ENCODE measurements at regions not wholly inside any gene's neighbourhood (a gene's known extent, or its start where the extent isn't known, plus 50 kb on each side); places are given as distances from the start of the nearest gene placed in this dataset.

DNA sequence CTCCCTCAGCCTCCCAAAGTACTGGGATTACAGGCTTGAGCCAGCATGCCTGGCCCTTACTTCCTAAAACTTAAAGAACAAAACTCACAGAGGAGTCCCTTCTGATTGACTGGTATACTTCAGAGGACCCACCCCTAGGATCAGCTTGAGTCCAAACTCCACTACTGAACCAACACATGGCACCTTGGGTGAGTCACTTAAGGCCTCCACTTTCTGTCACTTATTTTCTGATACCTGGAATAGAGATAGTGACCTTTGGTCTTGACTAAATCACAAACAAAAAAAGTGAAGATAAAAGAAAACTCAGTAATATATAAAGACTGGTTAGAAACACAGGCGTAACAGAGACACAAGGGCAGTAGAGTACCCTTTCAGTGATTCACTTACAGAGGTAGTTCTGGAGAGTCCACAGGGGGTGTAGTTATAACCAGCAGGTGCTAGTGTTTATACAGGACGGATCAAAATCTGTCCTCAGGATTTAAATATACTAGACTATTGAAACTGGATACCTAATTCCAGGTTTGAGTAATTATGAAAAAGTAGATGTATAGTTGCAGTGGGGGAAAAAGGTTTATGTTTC is 274.3 kb upstream of the ANKRD55 start:
- DNase-seq (no peak), ATAC-seq (no peak)
- Mint-ChIP-seq H3K4me3 (no peak overlapping the region), H3K36me3 (ENCODE audit: insufficient read depth) (no peaks in the 10 kb centered on the region), H3K27me3 (ENCODE audit: low read depth) (no peaks in the 10 kb centered on the region), H3K9me3 (no peaks in the 10 kb centered on the region), H3K4me1 (ENCODE audit: low read depth) (peaks cover 2% of the 10 kb centered on the region)

DNA sequence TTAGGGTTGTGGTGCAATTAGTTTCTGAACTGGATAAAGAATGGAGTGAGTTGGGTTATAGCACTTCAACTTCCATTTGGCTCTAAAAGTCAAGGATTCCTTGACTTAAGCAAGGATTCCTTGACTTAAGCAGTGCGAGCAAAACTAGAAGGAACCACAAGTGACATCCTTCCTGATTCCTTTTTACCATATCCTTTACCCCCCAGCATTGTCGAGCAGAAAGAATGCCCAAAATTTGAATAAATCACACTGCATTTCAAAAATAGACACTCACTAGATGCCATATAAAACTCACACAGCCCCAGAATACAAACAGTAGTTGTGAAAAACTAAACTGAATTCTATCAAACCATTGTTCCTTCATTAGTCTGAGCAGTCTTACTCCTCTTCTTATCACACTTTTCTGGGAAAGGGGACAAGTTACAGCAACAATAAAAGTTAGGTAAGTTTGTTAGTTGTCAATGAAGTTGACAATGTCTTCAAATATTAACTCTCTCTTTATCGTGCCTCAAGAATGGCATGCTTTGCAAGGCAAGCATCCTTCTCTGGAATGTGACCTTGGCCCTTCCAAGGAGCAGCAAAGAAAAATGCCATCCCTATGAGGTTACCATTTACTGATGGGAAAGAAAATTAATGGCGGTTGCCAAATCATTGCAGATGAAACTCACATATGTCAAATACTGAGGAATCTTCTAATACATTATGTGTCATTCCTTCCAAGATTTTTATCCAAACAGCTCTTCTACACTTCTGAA is 273.3 kb upstream of the ANKRD55 start:
- no peaks in the 10 kb centered on the region for H3K9me3 Mint-ChIP-seq
- no peak for DNase-seq
- H3K4me1 Mint-ChIP-seq (ENCODE audit: low read depth), result peaks cover 11% of the 10 kb centered on the region
- no peaks in the 10 kb centered on the region for H3K27me3 Mint-ChIP-seq (ENCODE audit: low read depth)
- H3K4me3 Mint-ChIP-seq, result no peak overlapping the region
- no peaks in the 10 kb centered on the region for H3K36me3 Mint-ChIP-seq (ENCODE audit: insufficient read depth)
- ATAC-seq, result no peak

DNA sequence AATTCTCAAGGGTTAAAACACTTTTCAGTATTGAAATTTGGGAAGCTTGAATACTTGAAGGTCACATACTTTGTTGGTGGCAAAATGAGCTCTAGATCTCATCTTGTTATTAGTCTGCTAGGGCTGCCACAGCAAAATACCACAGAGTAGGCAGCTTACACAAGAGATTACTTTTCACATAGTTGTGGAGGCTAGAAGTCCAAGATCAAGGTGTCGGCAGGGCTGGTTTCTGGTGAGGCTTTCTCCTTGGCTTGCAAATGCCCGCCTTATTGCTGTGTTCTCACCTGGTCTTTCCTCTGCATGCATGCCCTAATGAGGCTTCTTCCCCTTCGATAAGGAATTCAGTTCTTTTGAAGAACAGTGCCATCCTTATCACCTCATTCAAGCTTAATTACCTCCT is 270.8 kb upstream of the ANKRD55 start:
- no peak overlapping the region for H3K4me3 Mint-ChIP-seq
- H3K9me3 Mint-ChIP-seq, result no peaks in the 10 kb centered on the region
- peaks cover 13% of the 10 kb centered on the region for H3K4me1 Mint-ChIP-seq (ENCODE audit: low read depth)
- no peaks in the 10 kb centered on the region for H3K27me3 Mint-ChIP-seq (ENCODE audit: low read depth)
- no peak for DNase-seq
- ATAC-seq, result no peak
- H3K36me3 Mint-ChIP-seq (ENCODE audit: insufficient read depth), result no peaks in the 10 kb centered on the region

DNA sequence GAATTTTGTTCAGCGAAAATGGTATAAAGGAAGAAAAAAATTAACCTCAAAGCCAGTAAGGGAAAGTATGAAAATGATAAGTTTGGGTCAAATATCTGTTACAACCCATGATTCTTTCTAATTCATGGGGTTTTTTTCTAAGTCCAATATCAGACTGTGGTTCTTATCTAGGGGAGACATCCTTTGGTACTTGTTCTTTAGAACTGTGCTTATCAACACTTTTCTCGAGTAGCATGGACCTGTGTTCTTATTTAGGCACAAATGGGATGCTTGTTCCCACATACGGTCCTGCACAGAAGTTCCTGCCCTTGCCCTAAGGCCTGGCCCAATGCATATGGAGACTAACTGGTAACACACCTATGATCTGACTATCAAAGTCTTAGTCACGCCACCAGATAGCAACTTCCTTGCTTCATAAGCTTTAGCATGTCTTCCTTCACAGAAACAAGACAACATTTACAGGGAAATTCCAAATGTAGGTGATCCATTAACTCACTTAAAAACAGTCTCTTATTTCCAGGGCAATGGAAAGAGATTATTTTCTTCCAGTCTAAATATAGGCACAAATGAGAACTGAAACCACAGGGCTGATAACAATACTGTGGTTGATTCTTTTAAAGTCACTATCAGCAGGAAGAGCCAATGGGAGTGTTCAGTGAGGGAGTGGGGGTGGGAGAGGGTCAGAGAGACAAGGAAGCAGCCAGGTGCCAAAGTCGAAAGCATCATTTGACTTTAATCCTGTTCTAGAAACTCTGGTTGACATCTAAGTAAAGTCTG is 268.8 kb upstream of the ANKRD55 start:
- Mint-ChIP-seq H3K36me3 (ENCODE audit: insufficient read depth) (no peaks in the 10 kb centered on the region), H3K4me1 (ENCODE audit: low read depth) (peaks cover 15% of the 10 kb centered on the region), H3K4me3 (no peak overlapping the region), H3K27me3 (ENCODE audit: low read depth) (no peaks in the 10 kb centered on the region), H3K9me3 (no peaks in the 10 kb centered on the region)
- ATAC-seq (peak; percentile 66 to 75), DNase-seq (no peak)

DNA sequence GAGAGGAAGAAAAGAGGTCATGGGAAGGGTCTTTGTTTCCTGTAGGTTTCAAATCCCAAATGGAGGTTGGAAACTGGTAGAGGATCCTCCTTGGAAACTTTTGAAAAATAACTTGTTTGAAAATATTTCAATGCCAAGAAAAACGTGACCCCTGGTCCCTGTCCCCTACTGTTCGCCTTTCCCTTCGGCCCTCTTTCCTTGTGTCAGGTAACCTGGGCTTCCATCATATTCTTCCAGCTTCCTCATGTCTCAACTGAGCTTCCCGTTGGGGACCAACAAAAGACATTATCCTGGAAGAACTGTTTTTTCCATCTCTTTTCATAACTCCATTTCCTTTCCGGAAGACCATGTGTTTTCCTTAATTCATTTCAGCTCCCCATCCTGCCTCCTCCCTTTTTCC is 266.8 kb upstream of the ANKRD55 start:
- DNase-seq (no peak), ATAC-seq (no peak)
- Mint-ChIP-seq H3K9me3 (no peaks in the 10 kb centered on the region), H3K4me3 (no peak overlapping the region), H3K27me3 (ENCODE audit: low read depth) (no peaks in the 10 kb centered on the region), H3K36me3 (ENCODE audit: insufficient read depth) (no peaks in the 10 kb centered on the region), H3K4me1 (ENCODE audit: low read depth) (peaks cover 20% of the 10 kb centered on the region)

DNA sequence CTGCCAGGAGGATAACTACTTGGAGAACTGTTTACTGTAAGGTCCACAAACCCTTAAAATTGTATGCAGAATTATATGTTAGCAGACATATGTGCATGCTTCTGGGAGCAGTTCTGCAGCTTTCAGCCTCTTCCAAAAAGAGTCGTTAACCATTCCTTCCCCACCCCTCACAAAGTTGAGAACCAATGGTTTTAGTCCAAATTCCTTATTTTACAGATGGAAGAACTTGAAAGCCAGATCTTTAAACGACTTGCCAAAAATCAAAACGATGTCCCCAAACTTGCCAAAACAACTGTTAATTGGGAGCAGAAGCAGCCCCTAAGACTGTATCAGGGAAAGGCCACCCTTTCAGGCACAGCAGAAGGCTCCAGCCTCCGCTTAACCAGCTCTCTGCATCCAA is 266.4 kb upstream of the ANKRD55 start:
- ATAC-seq, result no peak

DNA sequence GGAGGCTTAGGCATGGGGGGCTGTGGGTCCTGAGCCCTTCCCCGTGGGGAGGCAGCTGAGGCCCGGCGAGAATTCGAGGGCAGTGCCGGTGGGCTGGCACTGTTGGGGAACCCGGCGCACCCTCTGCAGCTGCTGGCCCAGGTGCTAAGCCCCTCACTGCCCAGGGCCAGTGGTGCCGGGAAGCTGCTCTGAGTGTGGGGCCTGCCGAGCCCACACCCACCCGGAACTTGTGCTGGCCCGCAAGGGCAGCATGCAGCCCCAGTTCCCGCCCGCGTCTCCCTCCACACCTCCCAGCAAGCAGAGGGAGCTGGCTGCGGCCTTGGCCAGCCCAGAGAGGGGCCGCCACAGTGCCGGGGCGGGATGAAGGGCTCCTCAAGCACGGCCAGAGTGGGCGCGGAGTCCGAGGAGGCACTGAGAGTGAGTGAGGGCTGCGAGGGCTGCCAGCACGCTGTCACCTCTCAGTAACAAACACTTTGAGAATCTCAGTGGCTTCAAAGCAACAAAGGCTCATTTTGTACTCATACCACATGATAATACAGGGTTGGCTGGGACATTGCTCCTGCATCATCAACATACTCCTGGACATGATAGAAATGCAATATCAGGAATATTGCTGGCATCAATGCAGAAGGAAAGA is 265.7 kb upstream of the ANKRD55 start:
- Mint-ChIP-seq H3K9me3 (no peaks in the 10 kb centered on the region), H3K4me3 (no peak overlapping the region), H3K4me1 (ENCODE audit: low read depth) (peaks cover 20% of the 10 kb centered on the region), H3K27me3 (ENCODE audit: low read depth) (no peaks in the 10 kb centered on the region), H3K36me3 (ENCODE audit: insufficient read depth) (no peaks in the 10 kb centered on the region)
- DNase-seq (no peak), ATAC-seq (no peak)

More for the DNA sequence above, 266.4 kb upstream of the ANKRD55 start:
- Mint-ChIP-seq H3K4me3 (no peak overlapping the region), H3K9me3 (no peaks in the 10 kb centered on the region), H3K36me3 (ENCODE audit: insufficient read depth) (no peaks in the 10 kb centered on the region), H3K4me1 (ENCODE audit: low read depth) (peaks cover 20% of the 10 kb centered on the region), H3K27me3 (ENCODE audit: low read depth) (no peaks in the 10 kb centered on the region)
- DNase-seq, result no peak

DNA sequence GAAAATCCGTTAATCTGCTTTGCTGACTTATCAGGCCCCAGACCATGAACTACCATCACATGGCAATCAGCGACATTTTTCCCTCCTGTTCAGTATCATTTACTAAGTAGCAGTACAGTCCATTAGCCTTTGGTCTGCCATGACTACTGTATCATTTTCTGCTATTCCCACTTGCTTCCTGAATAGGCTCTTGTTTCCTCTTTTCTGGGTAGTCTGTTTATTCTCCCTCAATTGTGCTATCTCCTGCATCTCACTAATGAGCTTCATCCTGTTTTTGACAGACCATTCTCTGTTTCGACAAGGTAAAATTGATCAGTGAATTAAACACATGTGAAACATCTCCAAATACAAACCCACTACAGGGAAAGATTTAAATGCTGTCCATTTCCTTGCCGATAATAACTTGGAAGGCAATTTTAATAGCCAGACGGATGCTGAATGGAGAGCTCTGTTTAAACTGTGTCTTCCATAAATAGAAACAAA is 263.5 kb upstream of the ANKRD55 start:
- ATAC-seq, result no peak
- no peak for DNase-seq
- no peak overlapping the region for H3K4me3 Mint-ChIP-seq
- no peaks in the 10 kb centered on the region for H3K9me3 Mint-ChIP-seq
- H3K36me3 Mint-ChIP-seq (ENCODE audit: insufficient read depth), result no peaks in the 10 kb centered on the region
- H3K27me3 Mint-ChIP-seq (ENCODE audit: low read depth), result no peaks in the 10 kb centered on the region
- H3K4me1 Mint-ChIP-seq (ENCODE audit: low read depth), result peaks cover 13% of the 10 kb centered on the region

DNA sequence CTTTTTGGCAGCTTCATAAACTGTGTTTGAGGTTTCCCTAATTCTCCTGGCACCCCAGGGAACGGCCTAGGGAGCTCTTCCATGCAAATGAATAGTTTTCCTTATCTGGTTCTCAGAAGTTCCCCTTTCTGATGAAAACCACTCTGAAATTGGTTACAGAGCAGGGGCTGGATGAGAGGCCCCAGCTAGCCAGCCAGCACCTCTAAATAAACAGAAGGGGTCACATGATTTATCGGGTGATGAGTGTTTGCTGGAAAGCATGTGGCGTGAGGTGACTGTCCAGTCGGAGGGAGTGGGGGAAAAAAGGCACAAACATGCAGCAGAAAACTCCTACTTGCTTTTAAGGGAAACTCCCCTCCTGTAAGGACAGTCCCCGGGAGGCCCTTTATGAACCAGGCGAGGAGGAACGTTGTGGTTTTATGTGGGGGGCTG is 261.2 kb upstream of the ANKRD55 start:
- no peak overlapping the region for H3K4me3 Mint-ChIP-seq
- no peaks in the 10 kb centered on the region for H3K27me3 Mint-ChIP-seq (ENCODE audit: low read depth)
- ATAC-seq (no peak), DNase-seq (no peak)
- no peaks in the 10 kb centered on the region for H3K9me3 Mint-ChIP-seq
- peaks cover 25% of the 10 kb centered on the region for H3K4me1 Mint-ChIP-seq (ENCODE audit: low read depth)
- no peaks in the 10 kb centered on the region for H3K36me3 Mint-ChIP-seq (ENCODE audit: insufficient read depth)

DNA sequence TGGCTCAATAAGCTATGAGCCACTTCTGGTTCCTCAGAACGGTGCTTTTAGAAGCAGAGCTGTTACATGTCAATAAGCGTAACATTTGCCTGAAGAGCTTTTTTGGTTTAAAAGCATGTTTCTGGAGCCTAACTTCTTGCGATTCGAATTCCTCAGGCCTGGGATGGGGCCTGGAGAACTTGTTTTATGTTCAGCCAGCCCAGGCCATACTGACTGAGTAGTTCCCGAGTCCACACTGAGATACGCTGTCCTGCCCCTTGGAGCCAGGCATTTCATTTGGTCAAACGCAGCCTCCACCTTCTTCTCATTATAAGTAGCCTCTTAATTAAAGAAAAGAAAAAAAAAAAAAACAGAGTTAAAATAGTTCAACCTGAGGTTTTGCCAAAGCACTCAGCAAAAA is 260.6 kb upstream of the ANKRD55 start:
- Mint-ChIP-seq H3K4me3 (no peak overlapping the region), H3K9me3 (no peaks in the 10 kb centered on the region), H3K36me3 (ENCODE audit: insufficient read depth) (no peaks in the 10 kb centered on the region), H3K27me3 (ENCODE audit: low read depth) (no peaks in the 10 kb centered on the region), H3K4me1 (ENCODE audit: low read depth) (peaks cover 25% of the 10 kb centered on the region)
- DNase-seq (no peak), ATAC-seq (no peak)

DNA sequence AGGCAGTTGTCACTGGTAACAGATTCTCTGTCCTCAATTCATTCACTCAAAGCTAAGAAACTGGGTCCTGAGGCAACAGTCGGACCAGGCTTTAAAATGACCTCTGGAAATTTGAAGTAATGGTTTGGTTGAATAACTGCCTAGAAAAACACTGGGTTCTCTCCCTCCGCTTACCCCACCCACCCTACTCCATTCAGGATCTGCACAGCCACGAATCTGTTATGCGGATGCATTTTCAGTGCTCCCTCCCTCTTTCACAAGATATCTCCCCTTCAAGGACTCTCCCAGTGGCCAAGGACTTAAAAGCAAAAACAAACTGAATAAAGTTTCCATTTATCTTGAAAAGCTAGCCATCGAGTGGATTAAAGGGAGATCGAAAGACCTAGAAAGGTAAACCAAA is 260.2 kb upstream of the ANKRD55 start:
- no peak overlapping the region for H3K4me3 Mint-ChIP-seq
- peaks cover 25% of the 10 kb centered on the region for H3K4me1 Mint-ChIP-seq (ENCODE audit: low read depth)
- H3K36me3 Mint-ChIP-seq (ENCODE audit: insufficient read depth), result no peaks in the 10 kb centered on the region
- no peak for DNase-seq
- H3K9me3 Mint-ChIP-seq, result no peaks in the 10 kb centered on the region
- no peak for ATAC-seq
- H3K27me3 Mint-ChIP-seq (ENCODE audit: low read depth), result no peaks in the 10 kb centered on the region

DNA sequence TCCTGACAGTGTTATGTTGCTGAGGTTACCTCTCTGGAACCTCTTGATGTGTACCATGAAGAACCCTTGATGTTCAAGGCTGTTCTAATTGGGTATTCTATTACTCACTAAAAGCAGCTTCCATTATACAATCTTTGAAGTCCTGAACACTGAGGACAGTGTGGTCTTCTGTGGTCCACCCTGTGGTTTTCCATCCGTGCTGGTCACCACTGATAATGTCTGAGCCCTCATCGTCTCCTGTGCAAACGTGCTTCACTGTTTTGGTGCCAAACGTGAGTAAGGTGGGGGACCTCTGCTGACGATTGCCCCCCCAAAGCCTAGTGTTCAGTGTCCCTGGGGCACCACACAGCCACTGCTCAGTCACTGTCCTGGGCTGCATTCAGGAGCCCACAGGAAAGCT is 259.7 kb upstream of the ANKRD55 start:
- ATAC-seq (no peak), DNase-seq (no peak)
- peaks cover 25% of the 10 kb centered on the region for H3K4me1 Mint-ChIP-seq (ENCODE audit: low read depth)
- H3K36me3 Mint-ChIP-seq (ENCODE audit: insufficient read depth), result no peaks in the 10 kb centered on the region
- H3K27me3 Mint-ChIP-seq (ENCODE audit: low read depth), result no peaks in the 10 kb centered on the region
- no peaks in the 10 kb centered on the region for H3K9me3 Mint-ChIP-seq
- H3K4me3 Mint-ChIP-seq, result no peak overlapping the region

DNA sequence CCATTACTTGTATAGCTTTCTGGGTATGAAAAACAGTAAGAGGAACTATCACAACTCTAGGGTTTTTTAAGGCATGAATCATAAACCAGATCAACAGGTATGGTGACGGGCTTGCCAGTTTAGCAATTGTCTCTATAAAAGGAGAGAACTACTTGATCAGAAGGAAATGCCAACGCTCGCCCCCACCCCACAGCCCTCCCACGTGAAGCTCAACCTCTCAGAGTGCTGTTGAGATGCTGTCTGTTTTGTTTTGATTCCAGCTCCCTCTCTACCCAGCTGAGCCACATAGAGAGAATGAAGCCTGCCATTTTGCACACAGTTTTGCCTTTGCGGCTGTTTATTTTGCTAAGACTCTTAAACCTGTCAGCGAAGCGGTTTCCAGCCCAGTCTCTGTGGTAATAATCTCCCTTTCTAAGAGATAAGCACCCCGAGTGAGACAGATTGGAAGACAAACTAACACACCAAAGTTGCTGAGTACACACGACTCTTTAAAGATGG is 257.9 kb upstream of the ANKRD55 start:
- Mint-ChIP-seq H3K4me1 (ENCODE audit: low read depth) (peaks cover 16% of the 10 kb centered on the region), H3K9me3 (peaks cover 4% of the 10 kb centered on the region), H3K36me3 (ENCODE audit: insufficient read depth) (no peaks in the 10 kb centered on the region), H3K27me3 (ENCODE audit: low read depth) (no peaks in the 10 kb centered on the region), H3K4me3 (peak overlapping the region; percentile 13)
- DNase-seq (peak; percentile 60), ATAC-seq (peak; percentile 91 to 94)

DNA sequence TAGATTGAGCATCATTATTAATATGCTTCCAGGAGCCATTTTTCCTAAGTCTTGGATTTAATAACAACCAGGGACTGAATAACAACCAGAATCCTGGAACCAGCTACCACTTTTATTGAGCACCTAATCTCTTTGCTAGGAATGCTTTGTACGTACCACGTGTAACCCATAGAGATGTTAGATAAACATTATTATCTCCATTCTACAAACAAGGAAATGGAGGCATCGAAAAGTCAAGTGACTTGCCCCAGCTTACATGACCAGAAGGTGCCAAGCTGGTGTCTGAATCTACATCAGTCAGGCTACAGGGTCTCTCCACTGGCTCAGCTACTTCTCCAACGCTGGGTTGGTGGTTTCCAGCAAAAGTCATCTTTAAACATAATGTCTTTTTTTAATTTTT is 256.1 kb upstream of the ANKRD55 start:
- Mint-ChIP-seq H3K36me3 (ENCODE audit: insufficient read depth) (no peaks in the 10 kb centered on the region), H3K4me1 (ENCODE audit: low read depth) (peaks cover 16% of the 10 kb centered on the region), H3K9me3 (peaks cover 4% of the 10 kb centered on the region), H3K27me3 (ENCODE audit: low read depth) (no peaks in the 10 kb centered on the region), H3K4me3 (no peak overlapping the region)
- ATAC-seq (no peak), DNase-seq (no peak)

Measured in activated T-cell treated with anti-CD3 and anti-CD28 coated beads, Interleukin-2, amount 50 U/mL, for 4 hours (primary cell).